MCF 10A (cell line): ENCODE measurements at regions not wholly inside any gene's neighbourhood (a gene's known extent, or its start where the extent isn't known, plus 50 kb on each side); places are given as distances from the start of the nearest gene placed in this dataset.

Experiments
- BruUV-seq: library from RNA; stranded (reverse); fragments of 400-500 nt; replicated peaks from 2 replicates; lab custom pipeline; 2021; lab: Mats Ljungman, UMichigan
- CTCF ChIA-PET: fragments of 300-600 bp; sonication (Branson Sonifier 250); formaldehyde crosslinking; extraction: SDS; loops from one replicate; lab custom pipeline; 2021; ENCODE audit warnings: antibody characterized with exemption, inconsistent platforms; lab: Yijun Ruan, JAX
- POLR2A ChIA-PET: fragments of 300-600, 350-650 bp; sonication (Branson Sonifier 250); formaldehyde crosslinking; extraction: SDS; loops from one replicate; lab custom pipeline; 2020; ENCODE audit warnings: antibody characterized with exemption, inconsistent platforms; lab: Yijun Ruan, JAX
- DNase-seq: peaks from one replicate; pipeline ENCODE4 v3.0.0-alpha.2; 2018; ENCODE audit not compliant: unreplicated experiment
- H3K27ac Mint-ChIP-seq: one replicate; pipeline ENCODE4 v1.8.0; 2022; ENCODE audit warnings: mild to moderate bottlenecking, low read depth, mixed read lengths; ENCODE audit not compliant: unreplicated experiment
- H3K27me3 Mint-ChIP-seq: one replicate; pipeline ENCODE4 v1.8.0; 2022; ENCODE audit warnings: mixed read lengths; ENCODE audit not compliant: insufficient read depth, unreplicated experiment
- H3K36me3 Mint-ChIP-seq: one replicate; pipeline ENCODE4 v1.8.0; 2022; ENCODE audit warnings: mild to moderate bottlenecking, moderate library complexity, mixed read lengths; ENCODE audit not compliant: insufficient read depth, unreplicated experiment
- H3K4me1 Mint-ChIP-seq: one replicate; pipeline ENCODE4 v1.8.0; 2022; ENCODE audit warnings: mixed read lengths; ENCODE audit not compliant: insufficient read depth, unreplicated experiment
- H3K4me3 Mint-ChIP-seq: one replicate; pipeline ENCODE4 v1.8.0; 2022; ENCODE audit warnings: mild to moderate bottlenecking, moderate library complexity, mixed read lengths; ENCODE audit not compliant: unreplicated experiment
- H3K9me3 Mint-ChIP-seq: one replicate; pipeline ENCODE4 v1.8.0; 2022; ENCODE audit warnings: mixed read lengths; ENCODE audit not compliant: unreplicated experiment
- intact Hi-C: fragments of 100-400 bp; cut with micrococcal nuclease; formaldehyde crosslinking; loops from 2 replicates; pipeline ENCODE4 v1.14.1; 2022
- TF ChIP-seq, protein P1 (sequence below): fragments of 200-600 bp; IDR thresholded peaks from one replicate; pipeline ENCODE4 v1.8.0; 2022; ENCODE audit warnings: antibody characterized with exemption, mild to moderate bottlenecking; ENCODE audit not compliant: unreplicated experiment

DNA sequence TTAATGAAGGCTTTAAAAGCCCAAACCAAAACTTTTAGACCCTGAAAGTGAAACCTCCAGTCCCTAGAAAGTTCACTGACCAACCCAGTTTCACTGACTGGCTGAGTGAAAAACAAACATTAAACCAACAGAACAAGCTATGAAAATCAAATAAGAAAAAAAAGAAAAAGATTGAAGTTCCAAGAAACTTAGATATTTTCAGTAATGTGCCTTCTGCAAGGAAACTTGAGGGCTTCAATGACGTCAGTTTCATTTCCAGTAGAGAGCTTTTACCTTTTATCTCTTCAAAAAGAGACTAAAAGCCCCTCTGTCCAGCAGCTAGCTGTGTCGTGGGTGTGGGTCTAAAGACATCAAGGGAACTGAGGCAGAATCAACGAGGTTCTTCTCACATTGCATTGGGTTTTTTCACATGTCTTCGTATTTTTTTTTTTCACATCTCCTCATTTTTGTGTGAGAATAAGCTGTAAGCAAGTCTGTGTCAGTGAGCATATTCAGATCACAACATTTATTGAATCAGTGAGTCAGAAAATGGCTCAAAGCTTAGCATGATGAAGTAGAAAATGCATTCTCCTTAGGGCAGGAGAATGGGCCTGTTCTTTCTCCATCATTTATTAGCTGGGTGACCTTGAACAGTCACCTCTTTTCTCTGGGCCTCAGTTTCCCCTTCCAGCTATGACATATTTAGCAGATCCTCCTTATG lies 54.8 kb upstream of the BCL6 start:
- Mint-ChIP-seq H3K27me3 (no peaks in the 10 kb centered on the region), H3K4me3 (no peak overlapping the region), H3K36me3 (no peaks in the 10 kb centered on the region), H3K4me1 (no peaks in the 10 kb centered on the region), H3K27ac (no peak overlapping the region), H3K9me3 (no peaks in the 10 kb centered on the region)
- TF ChIP-seq, protein P1, sequence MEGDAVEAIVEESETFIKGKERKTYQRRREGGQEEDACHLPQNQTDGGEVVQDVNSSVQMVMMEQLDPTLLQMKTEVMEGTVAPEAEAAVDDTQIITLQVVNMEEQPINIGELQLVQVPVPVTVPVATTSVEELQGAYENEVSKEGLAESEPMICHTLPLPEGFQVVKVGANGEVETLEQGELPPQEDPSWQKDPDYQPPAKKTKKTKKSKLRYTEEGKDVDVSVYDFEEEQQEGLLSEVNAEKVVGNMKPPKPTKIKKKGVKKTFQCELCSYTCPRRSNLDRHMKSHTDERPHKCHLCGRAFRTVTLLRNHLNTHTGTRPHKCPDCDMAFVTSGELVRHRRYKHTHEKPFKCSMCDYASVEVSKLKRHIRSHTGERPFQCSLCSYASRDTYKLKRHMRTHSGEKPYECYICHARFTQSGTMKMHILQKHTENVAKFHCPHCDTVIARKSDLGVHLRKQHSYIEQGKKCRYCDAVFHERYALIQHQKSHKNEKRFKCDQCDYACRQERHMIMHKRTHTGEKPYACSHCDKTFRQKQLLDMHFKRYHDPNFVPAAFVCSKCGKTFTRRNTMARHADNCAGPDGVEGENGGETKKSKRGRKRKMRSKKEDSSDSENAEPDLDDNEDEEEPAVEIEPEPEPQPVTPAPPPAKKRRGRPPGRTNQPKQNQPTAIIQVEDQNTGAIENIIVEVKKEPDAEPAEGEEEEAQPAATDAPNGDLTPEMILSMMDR, result no peak
- intact Hi-C loops, result no loop called here
- DNase-seq, result no peak
- no TSS peak for BruUV-seq
- ChIA-PET POLR2A (interaction anchor here (0.7 to 1.2 kb wide), 2 partner anchors 15 to 59 kb away, joined by 3 to 5 read pairs; no protein-coding TSS in a partner anchor), CTCF (interaction anchor here (0.6 to 0.9 kb wide), 2 partner anchors 8 to 51 kb away, joined by 3 read pairs; no protein-coding TSS in a partner anchor)

DNA sequence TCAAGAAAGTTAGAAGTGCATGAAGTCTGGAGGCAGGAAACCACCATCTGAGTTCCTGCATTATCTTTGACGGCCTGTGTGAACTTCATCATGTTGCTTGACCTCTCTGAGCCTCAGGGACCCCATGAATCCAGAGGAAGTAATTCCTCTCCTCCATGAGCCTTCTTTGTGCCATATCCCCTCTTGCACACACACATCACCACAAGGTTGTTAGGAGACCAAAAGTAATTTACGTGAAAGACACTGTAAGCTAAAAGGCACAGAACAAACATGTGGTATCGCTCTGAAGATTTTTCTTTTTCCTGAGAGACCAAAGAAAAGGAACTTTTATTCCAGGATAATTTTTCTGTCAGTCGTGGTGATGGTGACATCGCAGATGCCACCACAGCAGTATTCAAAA lies 55.9 kb upstream of the BCL6 start:
- ChIA-PET POLR2A (interaction anchor here (0.5 kb wide), 1 partner anchor 54 kb away, joined by 3 read pairs; no protein-coding TSS in a partner anchor), CTCF (interaction anchor here (0.5 kb wide), 1 partner anchor 44 kb away, joined by 3 read pairs; no protein-coding TSS in a partner anchor)
- no peaks in the 10 kb centered on the region for H3K36me3 Mint-ChIP-seq
- no peak overlapping the region for H3K4me3 Mint-ChIP-seq
- no peaks in the 10 kb centered on the region for H3K9me3 Mint-ChIP-seq
- no peak for DNase-seq
- H3K4me1 Mint-ChIP-seq, result no peaks in the 10 kb centered on the region
- TF ChIP-seq, protein P1, result no peak
- H3K27me3 Mint-ChIP-seq, result no peaks in the 10 kb centered on the region
- no TSS peak for BruUV-seq
- no peak overlapping the region for H3K27ac Mint-ChIP-seq
- intact Hi-C loops, result no loop called here

GRCh38 chr3:187802203-187802927 lies 57.1 kb upstream of the BCL6 start:
- no peak for DNase-seq
- BruUV-seq, result no TSS peak
- Mint-ChIP-seq H3K27ac (no peak overlapping the region), H3K36me3 (no peaks in the 10 kb centered on the region), H3K27me3 (no peaks in the 10 kb centered on the region), H3K4me1 (peaks cover 3% of the 10 kb centered on the region), H3K9me3 (no peaks in the 10 kb centered on the region), H3K4me3 (no peak overlapping the region)
- POLR2A ChIA-PET, result interaction anchor here (0.9 to 1.1 kb wide), 2 partner anchors 27 to 57 kb away, joined by 3 read pairs; partner anchors contain the start of gene BCL6
- CTCF ChIA-PET, result interaction anchor here (0.6 to 1.4 kb wide), 3 partner anchors 8 to 62 kb away, joined by 3 read pairs; no protein-coding TSS in a partner anchor
- TF ChIP-seq, protein P1, result no peak
- intact Hi-C loops, result no loop called here

DNA sequence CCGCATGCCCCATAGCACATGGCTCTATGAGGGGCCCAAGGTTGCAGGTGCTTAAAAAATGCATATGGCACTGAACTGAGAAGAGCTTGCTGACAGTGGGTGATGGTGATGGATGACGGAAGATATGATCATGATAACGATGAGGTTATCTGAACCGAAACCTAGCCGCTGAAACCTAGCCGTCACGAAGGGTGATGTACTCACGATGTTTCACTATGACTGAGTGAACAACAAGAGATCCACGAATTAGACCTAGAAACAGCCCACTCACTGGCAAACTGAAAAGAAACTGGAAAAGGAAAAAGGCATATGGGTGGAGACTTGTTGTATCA lies 57.6 kb upstream of the BCL6 start:
- no peak for DNase-seq
- Mint-ChIP-seq H3K9me3 (no peaks in the 10 kb centered on the region), H3K4me1 (peaks cover 4% of the 10 kb centered on the region), H3K4me3 (no peak overlapping the region), H3K27me3 (no peaks in the 10 kb centered on the region), H3K27ac (no peak overlapping the region), H3K36me3 (no peaks in the 10 kb centered on the region)
- BruUV-seq, result no TSS peak
- ChIA-PET POLR2A (interaction anchor here (0.7 to 0.9 kb wide), 2 partner anchors 27 to 57 kb away, joined by 3 read pairs; no protein-coding TSS in a partner anchor), CTCF (interaction anchor here (0.6 to 1.4 kb wide), 3 partner anchors 59 to 476 kb away, joined by 3 read pairs; no protein-coding TSS in a partner anchor)
- TF ChIP-seq, protein P1, result no peak
- intact Hi-C loops, result no loop called here
